ENCODE measurements at regions not wholly inside any gene's neighbourhood (a gene's known extent, or its start where the extent isn't known, plus 50 kb on each side); places are given as distances from the start of the nearest gene placed in this dataset.

DNA sequence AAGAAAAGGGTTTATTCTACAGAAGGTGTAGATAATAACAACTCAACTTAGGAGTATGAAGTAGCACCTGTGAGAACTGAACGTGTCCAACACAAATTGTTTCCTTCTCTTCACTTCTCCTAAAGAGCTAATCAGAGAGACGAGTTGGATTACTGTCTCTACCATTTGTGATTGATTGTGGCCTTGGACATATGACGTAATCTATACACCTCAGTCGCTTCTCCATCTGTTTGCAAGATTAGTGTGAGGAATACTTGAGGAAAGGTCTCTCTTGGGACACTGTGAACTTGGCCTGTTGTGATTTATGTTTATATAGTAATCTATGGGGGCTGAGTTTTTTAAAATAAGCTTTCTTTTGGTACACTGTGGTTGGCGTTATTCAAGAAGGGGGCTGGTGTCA lies 182.0 kb downstream of the ZNF330 start:
- TF ChIP-seq, protein P1, sequence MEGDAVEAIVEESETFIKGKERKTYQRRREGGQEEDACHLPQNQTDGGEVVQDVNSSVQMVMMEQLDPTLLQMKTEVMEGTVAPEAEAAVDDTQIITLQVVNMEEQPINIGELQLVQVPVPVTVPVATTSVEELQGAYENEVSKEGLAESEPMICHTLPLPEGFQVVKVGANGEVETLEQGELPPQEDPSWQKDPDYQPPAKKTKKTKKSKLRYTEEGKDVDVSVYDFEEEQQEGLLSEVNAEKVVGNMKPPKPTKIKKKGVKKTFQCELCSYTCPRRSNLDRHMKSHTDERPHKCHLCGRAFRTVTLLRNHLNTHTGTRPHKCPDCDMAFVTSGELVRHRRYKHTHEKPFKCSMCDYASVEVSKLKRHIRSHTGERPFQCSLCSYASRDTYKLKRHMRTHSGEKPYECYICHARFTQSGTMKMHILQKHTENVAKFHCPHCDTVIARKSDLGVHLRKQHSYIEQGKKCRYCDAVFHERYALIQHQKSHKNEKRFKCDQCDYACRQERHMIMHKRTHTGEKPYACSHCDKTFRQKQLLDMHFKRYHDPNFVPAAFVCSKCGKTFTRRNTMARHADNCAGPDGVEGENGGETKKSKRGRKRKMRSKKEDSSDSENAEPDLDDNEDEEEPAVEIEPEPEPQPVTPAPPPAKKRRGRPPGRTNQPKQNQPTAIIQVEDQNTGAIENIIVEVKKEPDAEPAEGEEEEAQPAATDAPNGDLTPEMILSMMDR (IDR thresholded peaks at IDR 0.05 in 8 of 11, conservative IDR thresholded peaks at IDR 0.05 in 3 of 11) = no peak
- TF ChIP-seq POLR2A (IDR thresholded peaks at IDR 0.05) (no peak), POLR2AphosphoS5 (IDR thresholded peaks at IDR 0.05) (no peak)
